IMR-90 (cell line): ENCODE measurements at regions not wholly inside any gene's neighbourhood (a gene's known extent, or its start where the extent isn't known, plus 50 kb on each side); places are given as distances from the start of the nearest gene placed in this dataset.

Experiments
- ATAC-seq: fragments of 200-7000 bp; cut with Tn5 transposase; 2 replicates; pipeline ENCODE4 v1.9.1; 2020; ENCODE audit warnings: low read depth, mild to moderate bottlenecking, moderate library complexity
- BruUV-seq: library from RNA; stranded (reverse); fragments of 400-500 nt; replicated peaks from 2 replicates; lab custom pipeline; 2021; lab: Mats Ljungman, UMichigan
- CTCF ChIA-PET: fragments of 300-600 bp; formaldehyde crosslinking; extraction: SDS; loops from one replicate; lab custom pipeline; 2021; ENCODE audit warnings: antibody characterized with exemption; lab: Yijun Ruan, JAX
- POLR2A ChIA-PET: fragments of 300-600 bp; sonication (Branson Sonifier 250); formaldehyde crosslinking; loops from one replicate; lab custom pipeline; 2022; ENCODE audit warnings: antibody characterized with exemption; ENCODE audit not compliant: unreplicated experiment; lab: Charles Lee
- DNase-seq: peaks from one replicate; pipeline ENCODE4 v3.0.0; 2013
- H2AFZ ChIP-seq: replicated peaks from 2 replicates; pipeline ENCODE3; 2013; ENCODE audit warnings: low read length, mild to moderate bottlenecking; ENCODE audit not compliant: poor library complexity
- H2AK5ac ChIP-seq: 2 replicates; pipeline ENCODE4 v1.6.1; 2013; ENCODE audit warnings: low read depth, low read length, inconsistent platforms
- H2AK9ac ChIP-seq: replicated peaks from 2 replicates; pipeline ENCODE3; 2013; ENCODE audit warnings: mild to moderate bottlenecking, low read depth, low read length, moderate library complexity; ENCODE audit not compliant: poor library complexity
- H2BK120ac ChIP-seq: 2 replicates; pipeline ENCODE4 v1.6.1; 2013; ENCODE audit warnings: low read depth, low read length, inconsistent platforms
- H2BK15ac ChIP-seq: 3 replicates; pipeline ENCODE4 v1.6.1; 2013; ENCODE audit warnings: low read depth, low read length, inconsistent platforms
- H2BK20ac ChIP-seq: 2 replicates; pipeline ENCODE4 v1.6.1; 2013; ENCODE audit warnings: low read depth, mild to moderate bottlenecking, inconsistent platforms, low read length, moderate library complexity
- H2BK5ac ChIP-seq: 2 replicates; pipeline ENCODE4 v1.6.1; 2013; ENCODE audit warnings: mild to moderate bottlenecking, low read depth, low read length, inconsistent platforms; ENCODE audit not compliant: poor library complexity, severe bottlenecking
- H3K14ac ChIP-seq: replicated peaks from 2 replicates; pipeline ENCODE4 v1.6.1; 2013; ENCODE audit warnings: low read depth, low read length, inconsistent platforms
- H3K18ac ChIP-seq: 2 replicates; pipeline ENCODE4 v1.6.1; 2013; ENCODE audit warnings: low read depth, low read length, control low read depth
- H3K23ac ChIP-seq: 2 replicates; pipeline ENCODE4 v1.6.1; 2013; ENCODE audit warnings: low read depth, low read length, inconsistent platforms
- H3K27ac ChIP-seq: 2 replicates; pipeline ENCODE4 v1.5.1; 2013; ENCODE audit warnings: mild to moderate bottlenecking, control low read depth, low read length; ENCODE audit not compliant: insufficient read depth
- H3K27me3 ChIP-seq: 2 replicates; pipeline ENCODE4 v1.6.1; 2013; ENCODE audit warnings: low read length; ENCODE audit not compliant: control insufficient read depth, insufficient read depth
- H3K36me3 ChIP-seq: 2 replicates; pipeline ENCODE4 v1.6.1; 2013; ENCODE audit warnings: low read length, mixed read lengths; ENCODE audit not compliant: control insufficient read depth, insufficient read depth
- H3K4ac ChIP-seq: 2 replicates; pipeline ENCODE4 v1.6.1; 2013; ENCODE audit warnings: low read depth, low read length, inconsistent platforms
- H3K4me1 ChIP-seq: 2 replicates; pipeline ENCODE4 v1.6.1; 2013; ENCODE audit warnings: low read length, mixed read lengths; ENCODE audit not compliant: control insufficient read depth, insufficient read depth
- H3K4me2 ChIP-seq: 2 replicates; pipeline ENCODE4 v1.6.1; 2013; ENCODE audit warnings: low read depth, mild to moderate bottlenecking, control low read depth, low read length, moderate library complexity
- H3K4me3 ChIP-seq: 2 replicates; pipeline ENCODE4 v1.5.1; 2013; ENCODE audit warnings: low read depth, mild to moderate bottlenecking, control low read depth, low read length, moderate library complexity; ENCODE audit not compliant: insufficient read depth
- H3K56ac ChIP-seq: 2 replicates; pipeline ENCODE4 v1.6.1; 2013; ENCODE audit warnings: low read length, inconsistent platforms; ENCODE audit not compliant: insufficient read depth; ENCODE audit errors: extremely low read depth
- H3K79me1 ChIP-seq, 2 experiments: 2 replicates each; pipeline ENCODE4 v1.6.1; 2013; ENCODE audit warnings: low read length in 2 of 2, inconsistent platforms in 1 of 2, low read depth in 1 of 2
- H3K9ac ChIP-seq: 2 replicates; pipeline ENCODE4 v1.6.1; 2013; ENCODE audit warnings: low read depth, low read length, control low read depth
- H3K9me1 ChIP-seq: 2 replicates; pipeline ENCODE4 v1.6.1; 2013; ENCODE audit warnings: low read length, inconsistent platforms; ENCODE audit not compliant: insufficient read depth
- H3K9me3 ChIP-seq: 2 replicates; pipeline ENCODE4 v1.6.1; 2013; ENCODE audit warnings: low read length; ENCODE audit not compliant: control insufficient read depth, insufficient read depth
- H4K20me1 ChIP-seq: 2 replicates; pipeline ENCODE4 v1.6.1; 2013; ENCODE audit warnings: low read length, inconsistent platforms; ENCODE audit not compliant: insufficient read depth
- H4K5ac ChIP-seq: 2 replicates; pipeline ENCODE4 v1.6.1; 2013; ENCODE audit warnings: mild to moderate bottlenecking, low read depth, low read length, control low read depth
- H4K8ac ChIP-seq, 2 experiments: 2 replicates each; pipeline ENCODE4 v1.6.1; 2013; ENCODE audit warnings: low read depth in 2 of 2, low read length in 2 of 2, control low read depth in 1 of 2, inconsistent platforms in 1 of 2
- H4K91ac ChIP-seq: 2 replicates; pipeline ENCODE4 v1.6.1; 2013; ENCODE audit warnings: low read depth, low read length, inconsistent platforms; ENCODE audit not compliant: insufficient read depth
- BHLHE40 ChIP-seq: fragments of 150-350 bp; IDR thresholded peaks from 2 replicates; pipeline ENCODE4 v1.6.1; 2016; ENCODE audit warnings: mild to moderate bottlenecking, low read depth, low read length
- CEBPB ChIP-seq: IDR thresholded peaks from 2 replicates; pipeline ENCODE4 v1.6.1; 2012; ENCODE audit warnings: low read depth, low read length, improper control_type of control experiment
- CHD1 ChIP-seq: IDR thresholded peaks from 2 replicates; pipeline ENCODE4 v1.6.1; 2012; ENCODE audit warnings: low read depth, low read length, improper control_type of control experiment
- ELK1 ChIP-seq: fragments of 150-350 bp; IDR thresholded peaks from 2 replicates; pipeline ENCODE4 v1.6.1; 2016; ENCODE audit warnings: low read depth, mild to moderate bottlenecking, low read length, moderate library complexity, borderline replicate concordance
- FOS ChIP-seq: fragments of 150-350 bp; IDR thresholded peaks from 2 replicates; pipeline ENCODE4 v1.6.1; 2016; ENCODE audit warnings: low read depth, low read length
- MAFK ChIP-seq: IDR thresholded peaks from 2 replicates; pipeline ENCODE4 v1.6.1; 2012; ENCODE audit warnings: low read depth, low read length, improper control_type of control experiment
- MAZ ChIP-seq: IDR thresholded peaks from 2 replicates; pipeline ENCODE4 v1.6.1; 2012; ENCODE audit warnings: low read depth, mild to moderate bottlenecking, low read length, improper control_type of control experiment, moderate library complexity, borderline replicate concordance
- MXI1 ChIP-seq: IDR thresholded peaks from 2 replicates; pipeline ENCODE4 v1.6.1; 2012; ENCODE audit warnings: low read depth, mild to moderate bottlenecking, low read length, moderate library complexity, borderline replicate concordance
- NFE2L2 ChIP-seq: fragments of 150-350 bp; IDR thresholded peaks from 2 replicates; pipeline ENCODE4 v1.6.1; 2016; ENCODE audit warnings: low read depth, mild to moderate bottlenecking, low read length
- POLR2A ChIP-seq: IDR thresholded peaks from 2 replicates; pipeline ENCODE4 v1.6.1; 2012; ENCODE audit warnings: mild to moderate bottlenecking, low read depth, low read length
- RAD21 ChIP-seq: IDR thresholded peaks from 2 replicates; pipeline ENCODE4 v1.6.1; 2012; ENCODE audit warnings: low read length, improper control_type of control experiment
- RCOR1 ChIP-seq: IDR thresholded peaks from 2 replicates; pipeline ENCODE4 v1.6.1; 2012; ENCODE audit warnings: mild to moderate bottlenecking, low read length, improper control_type of control experiment; ENCODE audit not compliant: insufficient replicate concordance
- RFX5 ChIP-seq: IDR thresholded peaks from 2 replicates; pipeline ENCODE4 v1.8.0; 2012; ENCODE audit warnings: low read depth, mild to moderate bottlenecking, low read length, moderate library complexity
- SMC3 ChIP-seq: fragments of 150-350 bp; IDR thresholded peaks from 2 replicates; pipeline ENCODE4 v1.6.1; 2016; ENCODE audit warnings: low read depth, mild to moderate bottlenecking, antibody characterized with exemption, low read length, moderate library complexity
- WGBS, 2 experiments: methylation state at CpG; one replicate each; pipeline versions ENCODE4 v1.1.5 to v1.1.7; 2013; ENCODE audit warnings: missing lambda C conversion rate in 2 of 2; ENCODE audit not compliant: insufficient read length in 1 of 2; ENCODE audit errors: extremely low coverage in 2 of 2; 5-methylcytosine and 5-hydroxymethylcytosine counted together
- dilution Hi-C: fragments of 300-500 bp; cut with HindIII; formaldehyde crosslinking; loops from one replicate; pipeline ENCODE4 v1.14.3; 2018; ENCODE audit warnings: low sequenced_read_pairs; ENCODE audit not compliant: unreplicated experiment
- in situ Hi-C: fragments of 300-500 bp; cut with MboI; formaldehyde crosslinking; loops from 3 replicates; pipeline ENCODE4 v1.14.3; 2019; ENCODE audit warnings: low sequenced_read_pairs, inconsistent platforms, mixed read lengths
- intact Hi-C: fragments of 100-400 bp; cut with micrococcal nuclease; formaldehyde crosslinking; loops from 2 replicates; pipeline ENCODE4 v1.10.0; 2022
- TF ChIP-seq, protein P1 (sequence below): fragments of 150-350 bp; IDR thresholded peaks from 2 replicates; pipeline ENCODE4 v1.6.1; 2017; ENCODE audit warnings: mild to moderate bottlenecking, antibody characterized with exemption, low read length, low read depth
- TF ChIP-seq, protein P2 (sequence below): conservative IDR thresholded peaks from 2 replicates; pipeline ENCODE4 v1.5.1; 2012; ENCODE audit warnings: mild to moderate bottlenecking, low read depth, low read length, improper control_type of control experiment

- no peak overlapping the region for H2AFZ ChIP-seq
- no peak overlapping the region for H2BK5ac ChIP-seq
- H2BK20ac ChIP-seq: no peak overlapping the region
- H3K9me1 ChIP-seq: no peaks in the 10 kb centered on the region
- H3K4me3 ChIP-seq: no peak overlapping the region
- BruUV-seq: no TSS peak
- ChIA-PET CTCF (no interaction called here), POLR2A (no interaction called here)
- dilution Hi-C loops (no loop called here), in situ Hi-C loops (no loop called here), intact Hi-C loops (no loop called here)
- H3K18ac ChIP-seq: no peak overlapping the region
- ATAC-seq (no peak), DNase-seq (no peak)
- H3K4me2 ChIP-seq: no peak overlapping the region
- no peak overlapping the region for H2BK120ac ChIP-seq
- H3K14ac ChIP-seq: no peak overlapping the region
- H3K4me1 ChIP-seq: no peaks in the 10 kb centered on the region
- H2BK15ac ChIP-seq: no peak overlapping the region
- no peaks in the 10 kb centered on the region for H3K36me3 ChIP-seq
- no peak overlapping the region for H3K4ac ChIP-seq
- no peak overlapping the region for H2AK9ac ChIP-seq
- no peaks in the 10 kb centered on the region for H4K20me1 ChIP-seq
- no peak overlapping the region for H4K5ac ChIP-seq
- H2AK5ac ChIP-seq: no peak overlapping the region
- no peak overlapping the region for H3K23ac ChIP-seq
- H3K27me3 ChIP-seq: no peaks in the 10 kb centered on the region
- H3K79me1 ChIP-seq: no peaks in the 10 kb centered on the region
- H4K8ac ChIP-seq: no peak overlapping the region
- H3K56ac ChIP-seq: no peak overlapping the region
- TF ChIP-seq RAD21 (no peak), SMC3 (no peak), MAZ (no peak), RCOR1 (no peak), MAFK (no peak), FOS (no peak), RFX5 (no peak), BHLHE40 (no peak), MXI1 (no peak), NFE2L2 (no peak), CEBPB (no peak), CHD1 (no peak), ELK1 (no peak), POLR2A (no peak)
- TF ChIP-seq, protein P1, sequence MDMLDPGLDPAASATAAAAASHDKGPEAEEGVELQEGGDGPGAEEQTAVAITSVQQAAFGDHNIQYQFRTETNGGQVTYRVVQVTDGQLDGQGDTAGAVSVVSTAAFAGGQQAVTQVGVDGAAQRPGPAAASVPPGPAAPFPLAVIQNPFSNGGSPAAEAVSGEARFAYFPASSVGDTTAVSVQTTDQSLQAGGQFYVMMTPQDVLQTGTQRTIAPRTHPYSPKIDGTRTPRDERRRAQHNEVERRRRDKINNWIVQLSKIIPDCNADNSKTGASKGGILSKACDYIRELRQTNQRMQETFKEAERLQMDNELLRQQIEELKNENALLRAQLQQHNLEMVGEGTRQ: no peak
- TF ChIP-seq, protein P2, sequence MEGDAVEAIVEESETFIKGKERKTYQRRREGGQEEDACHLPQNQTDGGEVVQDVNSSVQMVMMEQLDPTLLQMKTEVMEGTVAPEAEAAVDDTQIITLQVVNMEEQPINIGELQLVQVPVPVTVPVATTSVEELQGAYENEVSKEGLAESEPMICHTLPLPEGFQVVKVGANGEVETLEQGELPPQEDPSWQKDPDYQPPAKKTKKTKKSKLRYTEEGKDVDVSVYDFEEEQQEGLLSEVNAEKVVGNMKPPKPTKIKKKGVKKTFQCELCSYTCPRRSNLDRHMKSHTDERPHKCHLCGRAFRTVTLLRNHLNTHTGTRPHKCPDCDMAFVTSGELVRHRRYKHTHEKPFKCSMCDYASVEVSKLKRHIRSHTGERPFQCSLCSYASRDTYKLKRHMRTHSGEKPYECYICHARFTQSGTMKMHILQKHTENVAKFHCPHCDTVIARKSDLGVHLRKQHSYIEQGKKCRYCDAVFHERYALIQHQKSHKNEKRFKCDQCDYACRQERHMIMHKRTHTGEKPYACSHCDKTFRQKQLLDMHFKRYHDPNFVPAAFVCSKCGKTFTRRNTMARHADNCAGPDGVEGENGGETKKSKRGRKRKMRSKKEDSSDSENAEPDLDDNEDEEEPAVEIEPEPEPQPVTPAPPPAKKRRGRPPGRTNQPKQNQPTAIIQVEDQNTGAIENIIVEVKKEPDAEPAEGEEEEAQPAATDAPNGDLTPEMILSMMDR: no peak
- no peak overlapping the region for H3K27ac ChIP-seq
- H3K9me3 ChIP-seq: no peaks in the 10 kb centered on the region
- WGBS, 2 experiments: no CpG with 5 or more reads among the region's 3 CpGs
- H3K9ac ChIP-seq: no peak overlapping the region
- no peak overlapping the region for H4K91ac ChIP-seq
These were observed 752.4 kb upstream of the SLC8A1 start for GRCh38 chr2:41204315-41204714.
